HG03469 (cell line): ENCODE measurements at regions not wholly inside any gene's neighbourhood (a gene's known extent, or its start where the extent isn't known, plus 50 kb on each side); places are given as distances from the start of the nearest gene placed in this dataset.
A peak's percentile ranks its signal among the peaks of the same experiment; 100 is the strongest.
"Not testable (repeated sequence)": the region's sequence is repeated elsewhere in the genome, so short reads cannot be mapped to it uniquely, and the experiment has no call there.

Experiments
- ATAC-seq: cut with Tn5 transposase; IDR thresholded peaks from one replicate; pipeline ENCODE4 v1.9.1; 2021; ENCODE audit warnings: mild to moderate bottlenecking, moderate library complexity, moderate number of reproducible peaks; ENCODE audit not compliant: unreplicated experiment

GRCh38 chr5:154702477-154702876, 52.7 kb upstream of the LARP1 start:
- no peak for ATAC-seq

GRCh38 chr5:154701725-154702124, 53.5 kb upstream of the LARP1 start:
- not testable (repeated sequence) for ATAC-seq

DNA sequence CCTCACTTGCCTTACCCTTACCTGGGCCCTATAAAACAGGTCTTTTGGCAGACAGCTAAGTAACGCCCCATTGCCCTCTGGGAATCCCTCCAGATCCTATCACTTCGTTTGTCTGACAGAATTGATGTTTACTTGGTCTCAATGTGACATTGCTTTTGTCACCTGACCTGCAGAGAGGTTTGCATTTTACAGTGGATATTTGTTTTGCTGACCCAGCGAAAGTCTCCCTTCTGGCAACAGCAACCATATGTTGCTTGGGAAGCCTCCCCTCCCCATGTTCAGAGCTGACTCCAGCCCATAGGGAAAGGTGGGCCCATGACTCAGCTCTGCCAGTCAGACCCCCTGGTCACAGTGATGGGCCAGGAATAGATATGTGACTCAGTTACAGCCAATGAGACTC, 54.0 kb upstream of the LARP1 start:
- no peak for ATAC-seq

DNA sequence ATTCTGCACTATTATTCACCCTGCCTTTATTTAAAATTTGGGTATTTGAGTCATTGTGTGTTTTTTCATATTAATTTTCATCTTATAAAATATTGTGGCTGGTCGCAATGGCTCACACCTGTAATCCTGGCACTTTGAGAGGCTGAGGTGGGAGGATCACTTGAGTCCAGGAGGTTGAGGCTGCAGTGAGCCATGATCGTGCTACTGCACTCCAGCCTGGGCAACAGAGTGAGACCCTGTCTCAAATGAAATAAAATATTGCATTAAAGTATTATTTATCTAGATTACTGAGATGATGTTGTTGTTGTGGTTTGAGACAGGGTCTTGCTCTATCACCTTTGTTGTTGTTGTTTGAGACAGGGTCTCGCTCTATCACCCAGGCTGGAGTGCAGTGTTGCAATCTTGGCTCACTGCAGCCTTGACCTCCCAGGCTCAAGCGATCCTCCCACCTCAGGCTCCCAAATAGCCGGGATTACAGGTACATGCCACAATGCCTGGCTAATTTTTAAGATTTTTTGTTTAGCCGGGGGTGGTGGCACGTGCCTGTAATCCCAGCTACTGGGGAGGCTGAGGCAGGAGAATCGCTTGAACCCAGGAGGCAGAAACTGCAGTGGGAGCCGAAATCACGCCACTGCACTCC, 54.8 kb upstream of the LARP1 start:
- ATAC-seq, result not testable (repeated sequence)

- no peak for ATAC-seq
Observed at GRCh38 chr5:154698763-154699162, 56.4 kb upstream of the LARP1 start.

GRCh38 chr5:154697371-154697770, 57.8 kb upstream of the LARP1 start:
- ATAC-seq, result no peak

DNA sequence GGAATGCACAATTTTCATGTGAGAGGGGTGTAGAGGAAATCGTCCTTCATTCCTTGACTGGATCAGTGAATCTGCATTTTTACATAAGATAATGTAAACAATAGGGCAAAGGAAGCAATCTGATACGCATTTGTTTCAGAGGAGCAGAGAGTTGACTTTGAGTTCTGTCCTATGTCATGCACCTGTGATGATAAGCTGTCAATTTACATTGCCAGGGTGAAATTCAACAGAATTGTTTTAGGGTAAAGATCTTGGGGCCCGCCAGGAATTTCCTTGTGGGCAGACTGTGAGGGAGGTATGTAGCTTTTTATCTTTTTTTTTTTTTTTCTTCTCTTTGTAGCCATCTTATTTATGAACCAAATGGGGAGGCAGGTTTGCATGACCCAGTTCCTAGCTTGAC, 58.3 kb upstream of the LARP1 start:
- no peak for ATAC-seq

GRCh38 chr5:154694159-154694558, 61.0 kb upstream of the LARP1 start:
- no peak for ATAC-seq

DNA sequence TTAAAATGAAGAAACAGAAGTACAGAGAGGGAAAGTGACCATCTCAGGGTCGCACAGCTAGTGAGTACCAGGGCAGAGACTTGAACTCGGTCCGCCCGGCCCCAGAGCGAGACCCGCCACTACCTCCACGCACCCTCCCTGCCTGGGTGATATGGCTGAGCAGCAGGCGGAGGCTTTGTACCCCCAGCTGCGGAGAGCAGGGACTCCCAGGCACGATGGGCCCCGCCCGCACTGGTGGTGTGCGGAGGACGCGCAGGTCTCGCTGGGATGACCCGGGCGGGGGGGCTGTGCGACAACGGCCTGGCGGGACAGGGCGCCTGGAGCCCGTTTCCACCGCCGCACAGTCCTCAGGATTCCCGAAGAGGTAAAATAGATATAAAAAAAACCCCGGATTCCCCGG, 64.7 kb upstream of the LARP1 start:
- ATAC-seq, result no peak

GRCh38 chr5:154686490-154686889, 68.7 kb upstream of the LARP1 start:
- ATAC-seq, result no peak

DNA sequence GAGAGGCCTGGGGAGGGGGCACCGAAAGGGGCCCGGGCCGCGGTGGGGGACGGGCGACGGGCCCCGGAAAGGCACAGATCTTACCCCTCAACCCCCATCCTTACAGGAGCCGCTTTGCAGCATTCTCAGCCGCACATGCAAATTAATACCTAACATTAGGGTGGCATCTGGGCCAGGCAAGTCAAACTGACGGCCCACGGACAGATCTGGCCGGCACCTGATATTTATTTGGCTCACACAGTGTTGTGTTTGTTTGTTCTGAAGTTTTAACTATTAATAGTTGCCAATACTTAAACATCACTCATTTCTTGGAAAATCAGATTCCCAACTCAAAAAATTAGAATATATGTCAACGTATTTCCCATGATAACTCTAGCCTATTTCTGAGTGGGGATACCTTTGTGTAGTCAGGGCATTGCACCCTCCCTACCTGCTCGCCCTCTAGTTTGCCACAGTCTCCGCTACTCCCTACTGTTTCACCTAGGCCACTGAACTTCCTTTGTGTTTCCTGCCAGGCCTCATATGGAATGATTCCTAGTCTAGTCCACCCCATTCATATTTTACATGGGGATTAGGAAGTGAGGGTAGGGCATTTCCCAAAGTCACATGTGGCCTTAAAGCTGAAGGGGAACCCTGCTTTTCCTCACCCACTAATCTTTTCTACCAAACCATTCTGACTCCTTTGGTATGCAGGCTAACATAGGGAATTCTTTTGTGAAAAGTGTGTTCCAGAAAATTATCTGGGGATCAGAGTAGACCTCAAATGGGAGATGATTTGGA, 71.9 kb upstream of the LARP1 start:
- ATAC-seq, result peak; percentile 35

DNA sequence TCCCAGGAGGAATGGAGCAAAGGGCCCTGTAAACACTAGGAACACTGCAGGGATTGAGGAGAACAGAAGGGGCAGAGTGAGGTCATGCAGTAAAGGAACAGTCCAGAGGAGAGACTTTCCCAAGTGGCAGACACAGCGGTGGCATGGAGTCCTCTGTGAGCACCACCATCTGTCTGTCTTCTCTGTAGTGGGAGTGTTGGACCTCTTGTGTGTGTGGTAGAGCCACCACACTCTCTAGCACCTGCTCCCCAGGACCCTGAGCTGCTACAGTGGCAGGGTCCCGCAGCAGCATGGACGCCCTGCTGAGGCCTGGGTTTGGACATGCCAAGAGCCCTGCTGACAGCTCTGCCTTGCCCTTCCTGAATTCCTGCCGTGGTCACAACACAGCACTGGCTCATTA, 75.7 kb upstream of the LARP1 start:
- ATAC-seq, result no peak

- ATAC-seq, result no peak
Observed at GRCh38 chr5:154677921-154678320, 77.3 kb upstream of the LARP1 start.

- ATAC-seq, result no peak
Observed at GRCh38 chr5:154676508-154676907, 78.7 kb upstream of the LARP1 start.

DNA sequence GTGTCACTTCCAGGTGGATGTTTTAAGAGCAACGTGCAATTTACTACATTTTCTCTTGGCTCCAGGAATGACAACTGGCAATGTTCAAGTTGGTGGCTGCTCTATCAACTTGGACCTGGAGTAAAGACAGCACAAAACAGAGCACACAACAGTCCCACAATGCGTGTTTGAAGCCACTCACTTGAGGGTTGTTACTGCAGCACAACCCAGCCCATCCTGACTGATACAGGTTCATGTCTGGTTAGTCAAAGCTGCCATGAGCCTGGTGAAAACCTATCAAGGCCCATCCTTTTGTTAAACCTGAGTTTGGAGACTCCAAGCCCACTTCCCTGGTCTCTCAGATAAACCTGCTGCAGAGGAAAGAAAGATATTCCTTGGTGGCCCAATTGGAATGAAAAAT, 81.1 kb upstream of the LARP1 start:
- no peak for ATAC-seq

DNA sequence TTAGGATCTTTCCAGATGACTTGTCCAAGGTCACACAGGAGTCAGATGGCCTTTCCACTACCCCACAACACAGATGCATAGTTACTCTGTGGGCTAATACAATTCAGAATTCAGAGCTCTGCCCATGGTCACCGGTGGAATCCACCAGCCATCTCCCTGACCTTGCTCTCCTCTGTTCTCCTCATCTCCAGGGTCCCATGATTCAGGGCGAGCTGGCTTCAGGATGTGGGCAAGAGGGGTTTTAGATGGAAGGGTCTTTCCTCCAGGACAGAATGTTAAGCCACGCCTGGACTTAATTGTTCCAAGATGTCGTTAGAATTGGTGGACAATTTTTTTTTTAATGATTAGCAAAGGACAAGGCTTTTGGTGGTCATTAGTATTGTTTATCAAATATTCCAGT, 81.7 kb upstream of the LARP1 start:
- ATAC-seq, result no peak

- ATAC-seq, result not testable (repeated sequence)
Observed at GRCh38 chr5:154669913-154670312, 85.3 kb upstream of the LARP1 start.

GRCh38 chr5:154669402-154669801, 85.8 kb upstream of the LARP1 start:
- no peak for ATAC-seq

- no peak for ATAC-seq
Observed at GRCh38 chr5:154664869-154665268, 90.3 kb upstream of the LARP1 start.

GRCh38 chr5:154663424-154663823, 91.8 kb upstream of the LARP1 start:
- ATAC-seq, result no peak

DNA sequence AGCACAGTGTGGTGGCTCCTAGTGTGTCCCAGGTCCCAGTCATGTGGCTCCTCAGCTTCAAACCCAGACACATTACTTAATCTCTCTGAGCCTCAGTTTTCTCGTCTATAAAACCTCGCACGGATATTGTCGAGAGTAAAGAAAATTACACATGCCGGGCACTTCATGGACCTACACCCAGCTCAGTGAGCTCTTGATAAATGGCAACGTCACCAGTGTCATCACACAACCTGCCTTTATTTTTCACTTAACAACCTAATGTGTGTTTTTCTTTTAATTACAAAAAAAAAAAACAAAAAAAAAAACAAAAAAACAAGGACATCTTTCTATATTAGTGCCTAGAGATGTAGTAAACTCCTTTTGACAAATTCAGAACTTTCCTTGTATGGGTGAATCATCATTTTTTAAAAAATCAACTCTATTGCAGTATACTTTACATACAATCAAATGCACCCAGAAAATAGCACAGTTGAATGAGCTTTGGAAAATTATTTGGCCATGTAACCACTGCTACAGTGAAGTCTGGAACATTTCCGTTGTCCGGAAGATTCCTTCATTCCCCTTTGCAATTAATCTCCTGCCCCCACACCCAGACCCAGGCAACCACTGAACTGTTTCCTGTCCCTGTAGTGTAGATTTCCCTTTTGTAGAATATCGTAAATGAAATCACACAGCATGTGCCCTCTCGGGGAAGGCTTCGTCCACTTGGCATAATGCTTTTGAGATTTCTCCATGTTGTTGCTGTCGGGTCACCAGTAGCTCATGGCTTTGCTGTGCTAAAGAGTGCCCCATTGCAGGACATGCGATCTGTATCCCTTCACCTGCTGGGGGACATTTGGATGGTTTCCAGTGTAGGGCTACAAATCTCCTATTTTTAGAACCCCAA, 100.4 kb upstream of the LARP1 start:
- no peak for ATAC-seq
